ENCODE measurements at regions not wholly inside any gene's neighbourhood (a gene's known extent, or its start where the extent isn't known, plus 50 kb on each side); places are given as distances from the start of the nearest gene placed in this dataset.
"Not testable (repeated sequence)": the region's sequence is repeated elsewhere in the genome, so short reads cannot be mapped to it uniquely, and the experiment has no call there.

DNA sequence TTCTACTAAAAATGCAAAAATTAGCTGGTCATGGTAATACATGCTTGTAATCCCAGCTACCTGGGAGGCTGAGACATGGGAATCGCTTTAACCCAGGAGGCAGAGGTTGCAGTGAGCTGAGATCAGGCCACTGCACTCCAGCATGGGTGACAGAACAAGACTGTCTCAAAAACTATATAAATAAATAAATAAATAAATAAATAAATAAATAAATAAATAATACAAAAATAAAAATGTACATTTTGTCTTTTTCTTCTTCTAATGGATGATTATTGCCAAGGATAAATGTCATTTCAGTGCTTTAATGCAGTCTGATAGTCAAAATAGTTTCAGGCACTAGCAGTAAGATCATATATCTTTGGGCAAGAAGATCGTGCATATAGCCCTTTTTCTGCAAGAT is 727.6 kb upstream of the SEMA3D start:
- no peak overlapping the region for H3K4me3 ChIP-seq
- H3K27me3 ChIP-seq (ENCODE audit: insufficient read depth in 3 of 3, low read length in 2 of 3), result no peaks in the 10 kb centered on the region
- ATAC-seq, result no peak
- H3K27ac ChIP-seq, result no peak overlapping the region
- no peak for DNase-seq
- no peaks in the 10 kb centered on the region for H3K4me1 ChIP-seq
- intact Hi-C loops (cut with DNase I), result no loop called here
- H3K9me3 ChIP-seq, result no peaks in the 10 kb centered on the region
- TF ChIP-seq, protein P1, sequence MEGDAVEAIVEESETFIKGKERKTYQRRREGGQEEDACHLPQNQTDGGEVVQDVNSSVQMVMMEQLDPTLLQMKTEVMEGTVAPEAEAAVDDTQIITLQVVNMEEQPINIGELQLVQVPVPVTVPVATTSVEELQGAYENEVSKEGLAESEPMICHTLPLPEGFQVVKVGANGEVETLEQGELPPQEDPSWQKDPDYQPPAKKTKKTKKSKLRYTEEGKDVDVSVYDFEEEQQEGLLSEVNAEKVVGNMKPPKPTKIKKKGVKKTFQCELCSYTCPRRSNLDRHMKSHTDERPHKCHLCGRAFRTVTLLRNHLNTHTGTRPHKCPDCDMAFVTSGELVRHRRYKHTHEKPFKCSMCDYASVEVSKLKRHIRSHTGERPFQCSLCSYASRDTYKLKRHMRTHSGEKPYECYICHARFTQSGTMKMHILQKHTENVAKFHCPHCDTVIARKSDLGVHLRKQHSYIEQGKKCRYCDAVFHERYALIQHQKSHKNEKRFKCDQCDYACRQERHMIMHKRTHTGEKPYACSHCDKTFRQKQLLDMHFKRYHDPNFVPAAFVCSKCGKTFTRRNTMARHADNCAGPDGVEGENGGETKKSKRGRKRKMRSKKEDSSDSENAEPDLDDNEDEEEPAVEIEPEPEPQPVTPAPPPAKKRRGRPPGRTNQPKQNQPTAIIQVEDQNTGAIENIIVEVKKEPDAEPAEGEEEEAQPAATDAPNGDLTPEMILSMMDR (IDR thresholded peaks at IDR 0.05), result no peak
- no peaks in the 10 kb centered on the region for H3K36me3 ChIP-seq (ENCODE audit: insufficient read depth in 1 of 2, low read depth in 1 of 2)
- 30 to 45% (median 45%) methylated on average over 2 of the region's 2 CpGs for WGBS, 3 donors

DNA sequence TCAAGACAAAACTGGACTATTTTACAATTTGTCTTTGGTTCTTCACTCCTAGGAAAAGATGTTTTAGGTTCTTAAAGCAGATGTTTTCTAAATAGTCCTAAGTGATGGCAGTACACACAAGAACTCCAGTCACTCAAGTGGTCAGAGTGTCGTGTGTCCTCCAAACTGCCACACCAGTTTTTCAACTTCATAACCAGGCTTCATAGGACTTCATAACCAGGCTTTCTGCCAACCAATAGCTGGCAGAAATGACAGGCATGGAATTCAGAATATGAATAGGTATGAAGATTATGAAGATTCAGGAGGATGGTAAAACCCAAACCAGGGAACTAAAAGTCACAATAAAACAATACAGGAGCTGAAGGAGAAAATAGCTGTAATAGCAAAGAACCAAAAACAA is 721.2 kb upstream of the SEMA3D start:
- DNase-seq (no peak), ATAC-seq (no peak)
- Histone ChIP-seq H3K36me3 (ENCODE audit: insufficient read depth in 1 of 2, low read depth in 1 of 2) (no peaks in the 10 kb centered on the region), H3K27ac (no peak overlapping the region), H3K4me3 (no peak overlapping the region), H3K27me3 (ENCODE audit: insufficient read depth in 3 of 3, low read length in 2 of 3) (peaks cover 0 to 2% (median 0%) of the 10 kb centered on the region in 3 donors), H3K9me3 (no peaks in the 10 kb centered on the region), H3K4me1 (no peaks in the 10 kb centered on the region)
- WGBS, 3 donors, result 65 to 74% (median 71%) methylated on average over 1 of the region's 1 CpG
- TF ChIP-seq, protein P1 (IDR thresholded peaks at IDR 0.05), result no peak
- intact Hi-C loops (cut with DNase I), result no loop called here

DNA sequence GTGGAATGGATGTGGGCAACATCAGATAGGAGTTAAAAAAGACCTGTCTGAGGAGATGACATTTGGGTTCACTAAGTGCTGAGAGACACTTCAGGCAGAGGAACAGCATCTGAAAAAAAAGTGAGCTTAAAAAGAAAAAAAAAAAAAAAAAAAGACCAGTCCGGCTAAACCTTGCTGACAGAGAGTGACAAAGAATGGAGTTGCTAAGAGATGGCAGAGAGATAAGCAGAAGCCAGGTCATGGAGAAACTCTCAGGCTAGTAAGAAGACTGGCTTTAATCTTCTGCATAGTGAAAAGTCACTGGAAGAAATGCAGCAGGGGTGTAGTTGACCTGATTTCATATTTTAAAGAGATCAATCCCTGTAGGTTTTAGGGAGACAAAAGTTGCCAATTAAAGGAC is 711.1 kb upstream of the SEMA3D start:
- H3K27me3 ChIP-seq (ENCODE audit: insufficient read depth in 3 of 3, low read length in 2 of 3), result no peaks in the 10 kb centered on the region
- H3K36me3 ChIP-seq (ENCODE audit: insufficient read depth in 1 of 2, low read depth in 1 of 2), result no peaks in the 10 kb centered on the region
- intact Hi-C loops (cut with DNase I), result loop anchor here in 1 of 2 donors (10.0 kb wide), 1 partner anchor 567 kb away; no protein-coding TSS in a partner anchor
- WGBS, 3 donors, result 36 to 47% (median 45%) methylated on average over 1 of the region's 1 CpG
- no peak overlapping the region for H3K4me3 ChIP-seq
- TF ChIP-seq, protein P1 (IDR thresholded peaks at IDR 0.05), result no peak
- DNase-seq (no peak), ATAC-seq (no peak)
- no peaks in the 10 kb centered on the region for H3K4me1 ChIP-seq
- no peaks in the 10 kb centered on the region for H3K9me3 ChIP-seq
- H3K27ac ChIP-seq, result no peak overlapping the region

DNA sequence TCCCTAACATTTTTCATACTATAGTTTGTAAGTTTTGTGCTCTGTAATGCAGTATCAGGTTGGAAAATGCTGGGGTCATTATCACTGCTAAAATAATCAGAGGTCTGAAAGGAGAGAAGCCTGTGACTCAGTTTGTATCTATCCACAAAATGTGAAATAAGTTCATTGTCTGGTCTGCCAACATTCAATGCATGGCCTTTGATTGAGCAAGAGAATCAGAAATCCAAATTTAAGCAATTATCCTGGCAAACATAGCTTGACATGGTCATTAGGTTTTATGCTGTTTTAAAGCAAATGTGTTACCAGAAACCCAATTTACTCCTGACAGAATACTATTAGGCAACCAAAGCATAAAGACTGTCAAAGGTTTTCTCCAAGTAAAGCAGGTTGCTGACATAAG is 709.7 kb upstream of the SEMA3D start:
- H3K4me1 ChIP-seq, result no peaks in the 10 kb centered on the region
- TF ChIP-seq, protein P1 (IDR thresholded peaks at IDR 0.05), result no peak
- no peaks in the 10 kb centered on the region for H3K27me3 ChIP-seq (ENCODE audit: insufficient read depth in 3 of 3, low read length in 2 of 3)
- ATAC-seq (no peak), DNase-seq (no peak)
- H3K4me3 ChIP-seq, result no peak overlapping the region
- intact Hi-C loops (cut with DNase I), result loop anchor here in 1 of 2 donors (10.0 kb wide), 1 partner anchor 568 kb away; no protein-coding TSS in a partner anchor
- no peaks in the 10 kb centered on the region for H3K9me3 ChIP-seq
- H3K36me3 ChIP-seq (ENCODE audit: insufficient read depth in 1 of 2, low read depth in 1 of 2), result no peaks in the 10 kb centered on the region
- H3K27ac ChIP-seq, result no peak overlapping the region

DNA sequence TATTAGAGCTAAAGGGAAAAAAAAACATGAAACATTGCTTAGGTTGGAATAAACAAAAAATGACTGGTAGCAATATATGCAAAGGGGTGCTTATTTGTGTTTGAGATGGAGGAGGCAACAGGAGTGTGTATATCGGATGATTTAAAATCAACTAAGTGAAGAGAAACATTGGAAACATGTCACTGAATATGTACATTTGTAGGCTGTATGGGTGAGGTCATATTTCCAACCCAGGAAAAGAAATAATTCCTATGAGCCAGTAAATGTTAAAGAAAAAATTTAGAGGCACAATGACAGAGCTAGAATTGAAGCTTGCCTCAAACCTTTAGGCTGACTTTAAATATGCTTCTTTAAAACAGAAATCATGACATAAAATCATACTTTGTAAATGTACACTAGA is 709.0 kb upstream of the SEMA3D start:
- WGBS, 3 donors, result 84 to 92% (median 91%) methylated on average over 1 of the region's 1 CpG
- Histone ChIP-seq H3K27me3 (ENCODE audit: insufficient read depth in 3 of 3, low read length in 2 of 3) (no peaks in the 10 kb centered on the region), H3K9me3 (no peaks in the 10 kb centered on the region), H3K4me1 (no peaks in the 10 kb centered on the region), H3K36me3 (ENCODE audit: insufficient read depth in 1 of 2, low read depth in 1 of 2) (no peaks in the 10 kb centered on the region), H3K27ac (no peak overlapping the region), H3K4me3 (no peak overlapping the region)
- intact Hi-C loops (cut with DNase I), result loop anchor here in 1 of 2 donors (10.0 kb wide), 1 partner anchor 569 kb away; no protein-coding TSS in a partner anchor
- TF ChIP-seq, protein P1 (IDR thresholded peaks at IDR 0.05), result no peak
- no peak for ATAC-seq
- no peak for DNase-seq

DNA sequence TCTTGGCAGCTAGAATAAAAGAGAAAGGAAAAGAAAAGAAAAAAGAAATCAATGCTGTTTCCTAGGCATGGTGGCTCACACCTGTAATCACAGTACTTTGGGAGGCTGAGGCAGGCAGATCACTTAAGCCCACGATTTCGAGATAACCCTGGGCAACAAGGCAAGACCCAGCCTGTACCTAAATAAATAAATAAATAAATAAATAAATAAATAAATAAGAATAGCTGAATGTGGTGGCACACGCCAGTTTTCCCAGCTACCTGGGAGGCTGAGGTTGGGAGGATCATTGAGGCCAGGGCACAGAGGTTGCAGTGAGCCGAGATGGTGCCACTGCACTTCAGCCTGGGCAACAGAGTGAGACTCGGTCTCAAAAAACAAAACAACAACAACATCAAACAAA is 705.0 kb upstream of the SEMA3D start:
- not testable (repeated sequence) for H3K4me1 ChIP-seq; H3K27me3 ChIP-seq (ENCODE audit: insufficient read depth in 3 of 3, low read length in 2 of 3); DNase-seq; ATAC-seq; H3K36me3 ChIP-seq (ENCODE audit: insufficient read depth in 1 of 2, low read depth in 1 of 2); H3K4me3 ChIP-seq; H3K9me3 ChIP-seq; H3K27ac ChIP-seq
- 81 to 90% (median 82%) methylated on average over 5 of the region's 5 CpGs for WGBS, 3 donors
- intact Hi-C loops (cut with DNase I), result loop anchor here in 1 of 2 donors (10.0 kb wide), 1 partner anchor 573 kb away; no protein-coding TSS in a partner anchor

Measured in psoas muscle (tissue), 7 donors.